IPS-18c (cell line): ENCODE measurements at regions not wholly inside any gene's neighbourhood (a gene's known extent, or its start where the extent isn't known, plus 50 kb on each side); places are given as distances from the start of the nearest gene placed in this dataset.

Experiments
- H3K4me3 ChIP-seq: 2 replicates; pipeline ENCODE4 v1.7.0; 2013; ENCODE audit warnings: low read depth, mild to moderate bottlenecking, low read length, moderate library complexity; ENCODE audit not compliant: insufficient read depth
- H3K9me3 ChIP-seq: one replicate; pipeline ENCODE4 v1.6.1; 2013; ENCODE audit warnings: mild to moderate bottlenecking, low read length, moderate library complexity; ENCODE audit not compliant: control insufficient read depth, insufficient read depth

GRCh38 chr22:27679693-27680488 lies 121.7 kb downstream of the MN1 start:
- Histone ChIP-seq H3K4me3 (no peak overlapping the region), H3K9me3 (no peaks in the 10 kb centered on the region)

GRCh38 chr22:27680636-27681035 lies 120.9 kb downstream of the MN1 start:
- H3K9me3 ChIP-seq: no peaks in the 10 kb centered on the region
- no peak overlapping the region for H3K4me3 ChIP-seq

- Histone ChIP-seq H3K4me3 (no peak overlapping the region), H3K9me3 (no peaks in the 10 kb centered on the region)
Measured at GRCh38 chr22:27681037-27681436, 120.5 kb downstream of the MN1 start.

GRCh38 chr22:27682437-27682836 lies 119.1 kb downstream of the MN1 start:
- no peak overlapping the region for H3K4me3 ChIP-seq
- no peaks in the 10 kb centered on the region for H3K9me3 ChIP-seq

DNA sequence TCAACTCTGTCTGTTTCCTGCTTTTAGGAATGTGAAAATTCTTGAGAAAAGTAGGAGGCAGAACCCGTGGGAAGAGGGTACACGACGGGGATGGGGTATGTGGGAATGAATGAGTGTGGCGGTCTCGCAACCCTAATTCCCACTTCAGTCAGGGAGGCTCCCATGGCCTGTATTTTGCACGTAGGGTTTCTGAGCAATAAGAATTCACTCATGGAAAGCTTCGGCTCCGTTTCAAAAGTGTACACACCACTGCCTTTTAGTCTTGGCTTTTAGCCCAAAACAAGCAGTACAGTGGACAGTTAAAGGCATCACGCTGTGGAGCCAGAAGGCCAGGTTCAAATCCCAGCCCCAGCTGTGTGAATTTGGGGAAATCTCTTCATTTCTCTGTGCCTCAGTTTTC lies 116.7 kb downstream of the MN1 start:
- H3K9me3 ChIP-seq: no peaks in the 10 kb centered on the region
- H3K4me3 ChIP-seq: no peak overlapping the region

GRCh38 chr22:27685515-27685914 lies 116.0 kb downstream of the MN1 start:
- no peaks in the 10 kb centered on the region for H3K9me3 ChIP-seq

GRCh38 chr22:27685970-27686369 lies 115.6 kb downstream of the MN1 start:
- no peak overlapping the region for H3K4me3 ChIP-seq
- no peaks in the 10 kb centered on the region for H3K9me3 ChIP-seq

More at GRCh38 chr22:27685515-27685914, 116.0 kb downstream of the MN1 start:
- no peak overlapping the region for H3K4me3 ChIP-seq

DNA sequence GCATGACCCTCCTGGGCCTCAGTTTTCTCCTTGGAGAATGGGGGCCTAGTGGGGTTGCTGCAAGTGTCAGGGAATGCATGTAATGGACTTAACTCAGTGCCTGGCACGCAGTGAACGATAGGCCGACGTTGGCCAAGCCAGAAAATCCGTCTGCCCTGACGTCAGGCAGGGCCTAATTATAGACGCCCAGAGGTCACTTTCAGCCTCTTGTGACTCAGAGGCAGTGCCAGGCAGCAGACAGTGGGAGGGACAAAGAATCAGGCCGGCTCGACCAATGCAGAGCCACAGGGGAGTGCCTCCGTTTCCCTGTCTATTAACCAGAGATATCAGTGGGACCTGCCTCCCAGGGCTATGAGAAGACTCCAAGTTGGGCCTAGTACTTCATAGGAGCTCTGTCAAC lies 115.0 kb downstream of the MN1 start:
- H3K4me3 ChIP-seq: no peak overlapping the region
- no peaks in the 10 kb centered on the region for H3K9me3 ChIP-seq

DNA sequence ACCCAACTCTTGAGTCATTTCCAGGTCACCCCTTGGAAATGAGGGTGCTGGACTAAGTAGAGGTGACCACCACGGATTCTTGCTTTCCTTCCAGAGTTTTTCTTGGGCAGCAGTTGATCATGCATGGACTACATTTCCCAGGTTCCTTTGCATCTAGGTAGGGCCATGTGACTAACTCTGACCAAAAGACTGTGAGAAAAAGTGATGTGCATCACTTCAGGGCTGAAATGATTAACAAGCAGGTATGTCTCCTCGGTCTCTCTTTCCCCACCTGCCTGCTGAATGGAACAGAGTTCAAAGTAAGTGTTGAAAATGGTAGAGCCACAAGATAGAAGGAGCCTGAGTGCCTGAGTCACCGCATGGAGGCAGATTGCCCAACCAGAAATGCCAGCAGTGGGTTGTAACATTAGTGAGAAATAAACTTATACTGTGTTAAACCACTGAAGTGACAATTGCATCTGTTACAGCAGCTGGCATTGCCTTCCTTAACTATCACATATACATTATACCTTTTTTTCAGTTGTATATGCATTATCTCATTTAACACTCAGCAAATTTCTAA lies 113.5 kb downstream of the MN1 start:
- no peaks in the 10 kb centered on the region for H3K9me3 ChIP-seq
- H3K4me3 ChIP-seq: no peak overlapping the region

DNA sequence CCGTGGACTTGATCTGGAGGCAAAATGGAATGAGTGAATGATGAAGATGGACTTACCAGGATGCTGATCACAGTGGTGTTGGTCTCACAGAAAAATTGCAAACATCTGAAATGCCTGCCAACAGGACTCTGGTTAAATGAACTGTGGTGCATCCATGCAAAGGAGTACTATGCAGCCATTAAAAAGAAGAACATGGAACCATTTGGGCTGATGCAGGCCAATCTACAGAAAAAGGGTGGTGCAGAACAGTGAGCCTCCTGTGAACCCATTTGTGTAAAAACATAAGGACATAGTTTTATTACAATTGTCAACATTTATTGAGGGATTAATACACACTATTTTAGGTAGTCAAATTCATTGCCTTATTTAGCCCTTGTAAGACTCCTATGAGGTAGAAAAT lies 111.9 kb downstream of the MN1 start:
- no peak overlapping the region for H3K4me3 ChIP-seq
- no peaks in the 10 kb centered on the region for H3K9me3 ChIP-seq

DNA sequence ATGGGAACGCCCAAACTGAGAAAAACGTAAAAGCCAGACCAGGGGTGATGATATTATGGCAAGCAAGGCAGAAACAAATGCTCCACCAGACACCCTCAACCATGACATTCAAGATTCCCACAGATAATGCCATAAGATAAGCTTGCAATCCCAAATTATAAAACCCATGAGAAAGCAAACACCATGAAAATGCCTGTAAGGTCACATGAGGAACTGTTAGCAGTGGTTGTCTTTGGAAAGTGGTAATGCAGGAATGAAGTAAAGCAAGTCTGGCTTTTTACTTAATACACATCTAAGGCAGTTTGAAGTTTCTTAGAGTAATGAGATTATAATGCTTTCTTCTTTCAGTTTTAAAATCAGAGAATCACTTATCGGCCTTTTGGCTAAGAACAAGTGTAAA lies 111.0 kb downstream of the MN1 start:
- H3K4me3 ChIP-seq: no peak overlapping the region
- H3K9me3 ChIP-seq: no peaks in the 10 kb centered on the region

- no peaks in the 10 kb centered on the region for H3K9me3 ChIP-seq
- H3K4me3 ChIP-seq: no peak overlapping the region
Measured at GRCh38 chr22:27692243-27692642, 109.3 kb downstream of the MN1 start.

DNA sequence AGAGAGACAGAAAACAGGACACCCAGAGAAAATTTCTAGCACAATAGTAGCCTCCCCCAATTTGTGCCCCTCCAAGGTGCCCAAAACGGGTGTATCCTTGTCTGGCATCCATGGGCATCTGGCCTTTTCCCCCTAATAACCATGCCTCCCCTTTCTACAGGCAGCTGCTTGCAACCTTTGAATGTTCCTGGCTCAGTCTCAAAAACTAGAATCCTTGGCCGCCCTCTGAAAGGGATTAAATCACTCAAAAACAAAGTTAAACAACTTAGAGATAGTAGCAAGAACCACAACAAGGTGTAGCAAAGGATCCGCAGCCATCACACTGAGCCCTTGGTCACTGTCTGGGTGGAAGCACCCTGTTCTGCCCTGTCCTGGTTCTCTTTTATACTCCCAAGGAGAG lies 105.6 kb downstream of the MN1 start:
- Histone ChIP-seq H3K4me3 (no peak overlapping the region), H3K9me3 (no peaks in the 10 kb centered on the region)

DNA sequence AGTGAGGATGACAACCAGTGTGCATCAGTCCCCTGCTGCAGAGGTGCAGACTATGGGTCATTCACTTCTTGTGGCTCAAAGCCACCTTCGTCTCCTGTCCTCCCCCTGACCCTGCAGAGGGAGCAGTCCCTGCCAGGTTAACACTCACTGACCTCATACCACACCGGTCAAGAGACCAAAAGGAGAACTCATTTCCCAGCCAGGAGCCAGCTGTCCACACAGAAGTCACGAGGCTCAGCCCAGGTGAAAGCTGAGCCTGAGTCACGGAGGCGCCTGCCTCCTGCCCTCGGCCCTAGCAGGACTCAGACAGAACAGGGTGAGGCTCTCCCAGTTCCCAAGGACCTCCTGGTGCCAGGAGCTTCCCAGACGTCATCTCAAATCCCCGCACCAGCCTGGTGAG lies 103.7 kb downstream of the MN1 start:
- H3K9me3 ChIP-seq: no peaks in the 10 kb centered on the region
- no peak overlapping the region for H3K4me3 ChIP-seq
